Lower leg skin (tissue), 4 donors: ENCODE measurements at regions not wholly inside any gene's neighbourhood (a gene's known extent, or its start where the extent isn't known, plus 50 kb on each side); places are given as distances from the start of the nearest gene placed in this dataset.

Source experiments
- DNase-seq, 2 donors: peaks; one replicate each; pipeline ENCODE4 v3.0.0-alpha.2; 2019; ENCODE audit warnings: low spot score in 2 of 2
- H3K4me3 ChIP-seq: fragments of 200-600 bp; sonication (generic); 2 replicates; pipeline ENCODE4 v1.5.1; 2017; ENCODE audit warnings: mild to moderate bottlenecking, low read depth; ENCODE audit not compliant: poor library complexity, severe bottlenecking
- POLR2A ChIP-seq, 2 donors: fragments of 450-650 bp; IDR thresholded peaks; one replicate each; pipeline ENCODE4 v1.6.1; 2016 to 2017; ENCODE audit warnings: antibody characterized with exemption in 2 of 2, mild to moderate bottlenecking in 1 of 2, moderate library complexity in 1 of 2
- WGBS, 2 donors: methylation state at CpG; one replicate each; pipeline ENCODE4 v1.1.5; 2018; 5-methylcytosine and 5-hydroxymethylcytosine counted together
- intact Hi-C: fragments of 100-400 bp; cut with DNase I; formaldehyde crosslinking; loops from one replicate; pipeline ENCODE4 v1.15.0; 2023; ENCODE audit warnings: low total_unique reads
- TF ChIP-seq, protein P1 (sequence below), 3 donors: fragments of 450-650 bp; IDR thresholded peaks; one replicate each; pipeline ENCODE4 v1.5.1; 2016; ENCODE audit warnings: antibody characterized with exemption in 3 of 3, mild to moderate bottlenecking in 3 of 3, moderate library complexity in 2 of 3

DNA sequence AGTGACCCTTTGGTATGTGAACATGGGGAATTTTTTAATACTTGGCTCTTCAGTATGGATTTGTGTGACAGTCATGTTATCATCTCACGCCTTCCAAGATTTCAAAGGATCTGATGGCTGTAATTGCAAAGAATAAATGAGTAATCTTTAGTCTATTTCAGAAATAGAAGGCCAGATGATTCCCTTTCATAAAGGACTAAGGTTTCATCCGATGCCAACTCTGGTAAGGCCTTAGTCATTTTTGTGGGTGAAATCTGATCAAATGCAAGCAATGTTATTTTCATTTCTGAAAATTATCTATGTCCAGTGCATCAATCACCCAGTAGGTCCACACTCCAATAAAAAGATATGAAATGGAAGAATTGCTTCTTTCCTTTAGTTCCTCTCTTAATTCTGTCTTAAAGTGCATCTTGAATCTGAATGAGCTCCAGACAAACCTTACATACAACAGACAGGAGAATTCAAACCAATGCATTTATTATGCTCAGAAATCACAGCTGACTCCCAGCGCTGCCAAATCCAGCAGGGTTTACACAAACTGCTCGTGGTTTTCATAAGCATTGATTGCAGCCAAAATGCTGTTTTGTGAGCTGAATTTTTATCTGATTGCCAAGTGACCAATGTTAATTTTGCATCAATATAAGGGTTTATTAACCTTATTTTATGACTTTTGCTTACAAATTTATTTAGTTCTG, 565.2 kb upstream of the MARCKS start:
- no peak for TF ChIP-seq POLR2A (IDR thresholded peaks at IDR 0.05)
- TF ChIP-seq, protein P1, sequence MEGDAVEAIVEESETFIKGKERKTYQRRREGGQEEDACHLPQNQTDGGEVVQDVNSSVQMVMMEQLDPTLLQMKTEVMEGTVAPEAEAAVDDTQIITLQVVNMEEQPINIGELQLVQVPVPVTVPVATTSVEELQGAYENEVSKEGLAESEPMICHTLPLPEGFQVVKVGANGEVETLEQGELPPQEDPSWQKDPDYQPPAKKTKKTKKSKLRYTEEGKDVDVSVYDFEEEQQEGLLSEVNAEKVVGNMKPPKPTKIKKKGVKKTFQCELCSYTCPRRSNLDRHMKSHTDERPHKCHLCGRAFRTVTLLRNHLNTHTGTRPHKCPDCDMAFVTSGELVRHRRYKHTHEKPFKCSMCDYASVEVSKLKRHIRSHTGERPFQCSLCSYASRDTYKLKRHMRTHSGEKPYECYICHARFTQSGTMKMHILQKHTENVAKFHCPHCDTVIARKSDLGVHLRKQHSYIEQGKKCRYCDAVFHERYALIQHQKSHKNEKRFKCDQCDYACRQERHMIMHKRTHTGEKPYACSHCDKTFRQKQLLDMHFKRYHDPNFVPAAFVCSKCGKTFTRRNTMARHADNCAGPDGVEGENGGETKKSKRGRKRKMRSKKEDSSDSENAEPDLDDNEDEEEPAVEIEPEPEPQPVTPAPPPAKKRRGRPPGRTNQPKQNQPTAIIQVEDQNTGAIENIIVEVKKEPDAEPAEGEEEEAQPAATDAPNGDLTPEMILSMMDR (IDR thresholded peaks at IDR 0.05) = no peak
- WGBS, 2 donors = 53 to 69% methylated on average over 4 of the region's 4 CpGs
- intact Hi-C loops = no loop called here
- no peak overlapping the region for H3K4me3 ChIP-seq
- DNase-seq = no peak

- 54 to 65% methylated on average over 3 of the region's 3 CpGs for WGBS, 2 donors
- no peak for TF ChIP-seq POLR2A (IDR thresholded peaks at IDR 0.05)
- TF ChIP-seq, protein P1 (IDR thresholded peaks at IDR 0.05) = no peak
- H3K4me3 ChIP-seq = no peak overlapping the region
- intact Hi-C loops = no loop called here
- DNase-seq = no peak
Measured at GRCh38 chr6:113292646-113293422, 564.3 kb upstream of the MARCKS start.

GRCh38 chr6:113293423-113293740, 563.8 kb upstream of the MARCKS start:
- DNase-seq = no peak
- no peak for TF ChIP-seq POLR2A (IDR thresholded peaks at IDR 0.05)
- TF ChIP-seq, protein P1 (IDR thresholded peaks at IDR 0.05) = no peak
- no peak overlapping the region for H3K4me3 ChIP-seq
- intact Hi-C loops = no loop called here

DNA sequence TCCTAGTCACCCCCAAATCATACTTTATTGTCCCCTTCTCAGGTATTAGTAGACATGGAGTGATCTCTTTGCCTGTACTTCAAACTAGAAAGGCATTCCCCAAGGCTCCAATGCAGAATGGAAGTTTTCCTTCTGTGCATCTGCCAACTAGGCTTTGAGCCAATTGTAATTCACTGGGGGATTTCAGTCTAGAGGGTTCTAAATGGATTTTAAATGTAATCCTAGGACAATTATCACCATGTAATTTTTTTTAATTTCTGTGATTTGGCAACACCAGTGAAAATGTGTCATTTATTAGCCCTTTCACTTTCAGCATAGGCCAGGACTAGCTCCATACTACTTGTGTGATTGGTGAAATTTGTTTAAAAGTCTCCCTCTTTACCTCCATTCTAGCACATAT, 557.6 kb upstream of the MARCKS start:
- intact Hi-C loops = no loop called here
- H3K4me3 ChIP-seq = no peak overlapping the region
- no peak for DNase-seq
- TF ChIP-seq POLR2A (IDR thresholded peaks at IDR 0.05) = no peak
- TF ChIP-seq, protein P1 (IDR thresholded peaks at IDR 0.05) = no peak

DNA sequence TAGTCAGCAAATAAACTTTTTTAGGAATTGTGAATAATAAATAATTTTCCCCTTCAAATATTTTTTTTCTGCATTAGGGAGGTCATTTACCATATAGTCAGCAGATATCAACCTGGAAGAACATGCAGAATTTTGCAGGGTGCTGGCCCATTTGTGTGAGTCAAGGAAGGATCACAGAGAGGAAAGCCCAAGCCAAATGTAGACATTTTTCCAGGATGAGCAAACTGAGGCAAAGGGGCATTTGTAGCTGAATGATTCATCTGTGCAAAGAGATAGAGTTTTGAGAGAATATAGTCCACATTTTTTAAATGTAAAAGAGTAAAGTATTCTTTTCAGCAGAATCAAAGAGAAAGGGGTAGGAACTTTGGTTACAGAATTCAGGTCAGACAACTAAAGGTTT, 555.5 kb upstream of the MARCKS start:
- intact Hi-C loops = no loop called here
- DNase-seq = no peak
- TF ChIP-seq, protein P1 (IDR thresholded peaks at IDR 0.05) = no peak
- no peak for TF ChIP-seq POLR2A (IDR thresholded peaks at IDR 0.05)
- H3K4me3 ChIP-seq = no peak overlapping the region

DNA sequence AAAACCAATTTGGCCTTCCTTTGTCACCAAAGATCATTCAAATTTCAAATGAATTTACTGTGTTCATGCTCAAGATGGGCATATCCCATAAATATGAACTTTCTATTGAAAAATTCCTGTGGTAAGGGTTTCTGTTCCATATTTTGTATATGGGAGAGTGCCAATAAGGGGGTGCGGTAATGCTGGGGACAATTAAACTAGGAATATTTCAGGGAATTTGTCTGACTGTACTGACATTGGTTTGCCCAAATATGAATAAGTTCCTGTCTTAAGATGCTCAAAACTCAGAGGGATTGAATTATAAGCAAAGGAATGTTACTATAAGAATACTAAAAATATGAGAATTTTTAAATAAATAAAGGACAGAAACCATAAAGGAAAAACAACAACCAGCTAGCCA, 553.0 kb upstream of the MARCKS start:
- H3K4me3 ChIP-seq = no peak overlapping the region
- intact Hi-C loops = no loop called here
- no peak for TF ChIP-seq POLR2A (IDR thresholded peaks at IDR 0.05)
- TF ChIP-seq, protein P1 (IDR thresholded peaks at IDR 0.05) = no peak
- WGBS, 2 donors = 83% methylated on average over 1 of the region's 1 CpG
- no peak for DNase-seq
